Neural progenitor cell (in vitro differentiated cells): ENCODE measurements at regions not wholly inside any gene's neighbourhood (a gene's known extent, or its start where the extent isn't known, plus 50 kb on each side); places are given as distances from the start of the nearest gene placed in this dataset.
A peak's percentile ranks its signal among the peaks of the same experiment; 100 is the strongest.

Source experiments
- DNase-seq: peaks from one replicate; pipeline ENCODE4 v3.0.0-alpha.2; 2016; ENCODE audit warnings: low spot score
- H2AFZ ChIP-seq: fragments of 200-600 bp; sonication (generic); replicated peaks from 2 replicates; pipeline ENCODE4 v1.6.1; 2016; ENCODE audit warnings: antibody characterized with exemption
- H3F3A ChIP-seq: fragments of 200-600 bp; sonication (generic); 2 replicates; pipeline ENCODE4 v1.6.1; 2016; ENCODE audit warnings: antibody characterized with exemption, low read depth
- H3K27ac ChIP-seq: fragments of 200-600 bp; sonication (generic); 2 replicates; pipeline ENCODE4 v1.5.1; 2016; ENCODE audit warnings: mild to moderate bottlenecking
- H3K27me3 ChIP-seq: fragments of 200-600 bp; sonication (generic); 2 replicates; pipeline ENCODE4 v1.6.1; 2016; ENCODE audit warnings: mild to moderate bottlenecking, moderate library complexity
- H3K36me3 ChIP-seq: fragments of 200-600 bp; sonication (generic); 2 replicates; pipeline ENCODE4 v1.5.1; 2016
- H3K4me1 ChIP-seq: fragments of 200-600 bp; sonication (generic); 2 replicates; pipeline ENCODE4 v1.6.1; 2016; ENCODE audit warnings: mixed run types
- H3K4me2 ChIP-seq: fragments of 200-600 bp; sonication (generic); 2 replicates; pipeline ENCODE4 v1.6.1; 2016
- H3K4me3 ChIP-seq: fragments of 200-600 bp; sonication (generic); 2 replicates; pipeline ENCODE4 v1.5.1; 2016
- H3K79me2 ChIP-seq: fragments of 200-600 bp; sonication (generic); 2 replicates; pipeline ENCODE4 v1.6.1; 2016; ENCODE audit warnings: low read depth
- H3K9ac ChIP-seq: fragments of 200-600 bp; sonication (generic); 2 replicates; pipeline ENCODE4 v1.6.1; 2016
- H3K9me3 ChIP-seq: fragments of 200-600 bp; sonication (generic); 2 replicates; pipeline ENCODE4 v1.5.1; 2016; ENCODE audit warnings: low read depth
- H4K20me1 ChIP-seq: fragments of 200-600 bp; sonication (generic); 2 replicates; pipeline ENCODE4 v1.6.1; 2016; ENCODE audit warnings: low read depth
- H3K27ac Mint-ChIP-seq: 3 replicates; pipeline ENCODE4 v1.8.0; 2021; ENCODE audit warnings: mixed read lengths
- H3K27me3 Mint-ChIP-seq: 2 replicates; pipeline ENCODE4 v1.8.0; 2022; ENCODE audit warnings: low read depth, mild to moderate bottlenecking, inconsistent platforms, moderate library complexity, mixed read lengths; ENCODE audit not compliant: insufficient read depth
- H3K36me3 Mint-ChIP-seq: 3 replicates; pipeline ENCODE4 v1.8.0; 2021; ENCODE audit warnings: mixed read lengths
- H3K4me1 Mint-ChIP-seq: 3 replicates; pipeline ENCODE4 v1.8.0; 2021; ENCODE audit warnings: mixed read lengths
- H3K4me3 Mint-ChIP-seq: 3 replicates; pipeline ENCODE4 v1.8.0; 2021; ENCODE audit warnings: mild to moderate bottlenecking, moderate library complexity, mixed read lengths
- H3K9me3 Mint-ChIP-seq: 3 replicates; pipeline ENCODE4 v1.8.0; 2020; ENCODE audit warnings: mixed read lengths
- CTCF ChIP-seq: fragments of 200-600 bp; sonication (generic); IDR thresholded peaks from 2 replicates; pipeline ENCODE4 v1.5.1; 2017; ENCODE audit warnings: antibody characterized with exemption, mild to moderate bottlenecking
- EZH2 ChIP-seq: fragments of 200-600 bp; sonication (generic); IDR thresholded peaks from 2 replicates; pipeline ENCODE4 v1.6.1; 2017; ENCODE audit warnings: antibody characterized with exemption, mild to moderate bottlenecking, moderate library complexity
- EZH2phosphoT487 ChIP-seq: fragments of 200-600 bp; sonication (generic); IDR thresholded peaks from 2 replicates; pipeline ENCODE4 v1.6.1; 2017; ENCODE audit warnings: antibody characterized with exemption

- peaks cover 15% of the 10 kb centered on the region for H3K4me1 Mint-ChIP-seq
Measured at GRCh38 chrX:8033175-8033574, 106.0 kb upstream of the PNPLA4 start.

GRCh38 chrX:8030361-8030760, 103.1 kb upstream of the PNPLA4 start:
- Mint-ChIP-seq H3K36me3 (no peaks in the 10 kb centered on the region), H3K27me3 (peaks cover 7% of the 10 kb centered on the region), H3K4me1 (peaks cover 15% of the 10 kb centered on the region), H3K4me3 (no peak overlapping the region), H3K9me3 (peaks cover 4% of the 10 kb centered on the region), H3K27ac (no peak overlapping the region)
- Histone ChIP-seq H3K9me3 (no peaks in the 10 kb centered on the region), H4K20me1 (no peaks in the 10 kb centered on the region), H2AFZ (no peak overlapping the region), H3K4me1 (peaks cover 5% of the 10 kb centered on the region), H3K9ac (no peak overlapping the region), H3K79me2 (no peaks in the 10 kb centered on the region), H3F3A (no peaks in the 10 kb centered on the region), H3K27ac (no peak overlapping the region), H3K4me3 (no peak overlapping the region), H3K27me3 (no peaks in the 10 kb centered on the region), H3K4me2 (no peak overlapping the region), H3K36me3 (no peaks in the 10 kb centered on the region)
- DNase-seq = no peak
- TF ChIP-seq EZH2 (no peak), EZH2phosphoT487 (no peak), CTCF (no peak)

More at GRCh38 chrX:8033175-8033574, 106.0 kb upstream of the PNPLA4 start:
- Mint-ChIP-seq H3K9me3 (no peaks in the 10 kb centered on the region), H3K27ac (peak overlapping the region; percentile 13), H3K36me3 (no peaks in the 10 kb centered on the region), H3K4me3 (peak overlapping the region; percentile 13), H3K27me3 (peaks cover 7% of the 10 kb centered on the region)
- Histone ChIP-seq H3F3A (no peaks in the 10 kb centered on the region), H3K4me1 (peaks cover 5% of the 10 kb centered on the region), H3K27ac (no peak overlapping the region), H3K27me3 (no peaks in the 10 kb centered on the region), H3K4me3 (no peak overlapping the region), H3K79me2 (no peaks in the 10 kb centered on the region), H2AFZ (no peak overlapping the region), H3K9me3 (no peaks in the 10 kb centered on the region), H3K9ac (no peak overlapping the region), H3K36me3 (no peaks in the 10 kb centered on the region), H4K20me1 (no peaks in the 10 kb centered on the region), H3K4me2 (no peak overlapping the region)
- DNase-seq = no peak
- TF ChIP-seq EZH2 (no peak), EZH2phosphoT487 (no peak), CTCF (no peak)

GRCh38 chrX:8027827-8028226, 100.6 kb upstream of the PNPLA4 start:
- H2AFZ ChIP-seq = no peak overlapping the region
- Mint-ChIP-seq H3K36me3 (no peaks in the 10 kb centered on the region), H3K9me3 (peaks cover 4% of the 10 kb centered on the region), H3K4me1 (peaks cover 2% of the 10 kb centered on the region), H3K4me3 (no peak overlapping the region), H3K27me3 (no peaks in the 10 kb centered on the region), H3K27ac (no peak overlapping the region)
- H3K9me3 ChIP-seq = no peaks in the 10 kb centered on the region
- H3K4me3 ChIP-seq = no peak overlapping the region
- no peak overlapping the region for H3K27ac ChIP-seq
- no peaks in the 10 kb centered on the region for H3K36me3 ChIP-seq
- no peaks in the 10 kb centered on the region for H3K27me3 ChIP-seq
- no peak for DNase-seq
- no peaks in the 10 kb centered on the region for H3F3A ChIP-seq
- H3K4me2 ChIP-seq = no peak overlapping the region
- no peaks in the 10 kb centered on the region for H4K20me1 ChIP-seq
- TF ChIP-seq EZH2phosphoT487 = no peak
- no peak for TF ChIP-seq EZH2
- no peaks in the 10 kb centered on the region for H3K4me1 ChIP-seq
- H3K79me2 ChIP-seq = no peaks in the 10 kb centered on the region
- no peak overlapping the region for H3K9ac ChIP-seq

GRCh38 chrX:8025705-8026104, 98.5 kb upstream of the PNPLA4 start:
- Histone ChIP-seq H3K9ac (no peak overlapping the region), H3K4me1 (no peaks in the 10 kb centered on the region), H3K9me3 (no peaks in the 10 kb centered on the region), H3K36me3 (no peaks in the 10 kb centered on the region), H3K27me3 (no peaks in the 10 kb centered on the region), H4K20me1 (no peaks in the 10 kb centered on the region), H2AFZ (no peak overlapping the region), H3K4me2 (no peak overlapping the region), H3K79me2 (no peaks in the 10 kb centered on the region), H3K27ac (no peak overlapping the region), H3K4me3 (no peak overlapping the region), H3F3A (no peaks in the 10 kb centered on the region)
- TF ChIP-seq EZH2phosphoT487 = no peak
- no peak for TF ChIP-seq EZH2
- TF ChIP-seq CTCF = no peak
- H3K4me1 Mint-ChIP-seq = no peaks in the 10 kb centered on the region
- H3K36me3 Mint-ChIP-seq = no peaks in the 10 kb centered on the region
- DNase-seq = no peak
- H3K27ac Mint-ChIP-seq = no peak overlapping the region
- no peak overlapping the region for H3K4me3 Mint-ChIP-seq
- H3K9me3 Mint-ChIP-seq = peaks cover 4% of the 10 kb centered on the region
- H3K27me3 Mint-ChIP-seq = no peaks in the 10 kb centered on the region
